ENCODE measurements at regions not wholly inside any gene's neighbourhood (a gene's known extent, or its start where the extent isn't known, plus 50 kb on each side); places are given as distances from the start of the nearest gene placed in this dataset.

DNA sequence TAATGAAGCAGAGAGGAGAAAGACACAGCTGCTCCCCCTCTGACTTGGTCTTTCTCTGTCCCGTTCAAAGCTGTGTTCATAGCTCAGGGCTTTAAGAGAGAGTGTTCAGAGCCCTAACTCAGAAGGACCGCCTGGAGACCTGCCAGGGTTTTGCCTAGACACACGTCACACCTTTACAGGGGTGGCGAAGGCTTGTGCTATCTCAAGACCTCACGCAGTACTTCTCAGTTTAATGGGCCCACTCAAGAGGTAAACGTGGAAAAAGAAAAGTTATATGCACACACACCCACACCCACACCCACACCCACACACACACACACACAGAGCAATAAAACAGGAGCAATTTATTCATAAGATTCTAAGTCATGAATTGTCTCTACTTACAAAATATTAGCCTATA is 374.3 kb downstream of the C12orf75 start:
- FAIRE-seq: no peak
- no peak for DNase-seq (ENCODE audit: insufficient read length, low spot score)
- no peak for TF ChIP-seq POLR2A (IDR thresholded peaks at IDR 0.05; ENCODE audit: low read depth, low read length)

DNA sequence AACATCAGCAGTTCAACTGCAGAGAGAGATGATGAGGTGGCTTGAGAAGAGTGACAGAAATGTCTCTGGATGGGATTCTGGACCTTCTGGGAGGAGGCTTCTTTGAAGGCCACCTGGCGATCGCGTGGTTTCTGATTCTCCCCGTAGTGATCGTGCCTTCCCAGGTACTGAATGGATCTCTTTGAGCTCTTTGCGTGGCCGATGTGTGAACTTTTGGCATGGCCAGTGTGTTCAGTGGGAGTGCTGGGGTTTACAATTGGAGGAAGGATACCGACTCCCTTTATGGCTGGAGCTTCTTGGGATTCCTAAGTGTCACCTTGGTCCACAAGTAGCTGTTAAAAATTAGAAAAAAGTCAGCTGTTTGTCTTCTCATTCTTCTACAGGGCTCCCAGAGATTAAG is 374.7 kb downstream of the C12orf75 start:
- FAIRE-seq (no peak), DNase-seq (ENCODE audit: insufficient read length, low spot score) (no peak)
- TF ChIP-seq POLR2A (IDR thresholded peaks at IDR 0.05; ENCODE audit: low read depth, low read length): no peak

DNA sequence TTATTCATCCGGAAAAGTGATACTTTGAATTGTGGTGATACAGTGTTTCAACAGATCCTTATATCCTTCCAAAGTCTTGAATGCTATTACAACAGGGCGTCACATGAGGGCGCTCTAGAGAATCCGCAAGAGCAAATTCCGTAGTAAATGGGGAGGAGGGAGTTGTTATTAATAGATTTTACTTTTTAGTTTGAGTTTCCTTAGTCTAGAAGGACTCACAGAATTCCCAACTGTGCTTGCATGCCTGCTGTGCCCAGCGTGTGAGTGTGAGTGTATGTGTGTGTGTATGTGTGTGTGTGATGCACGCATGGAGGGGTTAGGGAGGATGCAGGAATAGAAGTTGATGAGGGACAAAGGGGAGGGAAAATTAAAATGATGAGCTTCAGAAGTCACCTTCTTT is 375.3 kb downstream of the C12orf75 start:
- TF ChIP-seq POLR2A (IDR thresholded peaks at IDR 0.05; ENCODE audit: low read depth, low read length): no peak
- FAIRE-seq (no peak), DNase-seq (ENCODE audit: insufficient read length, low spot score) (no peak)

DNA sequence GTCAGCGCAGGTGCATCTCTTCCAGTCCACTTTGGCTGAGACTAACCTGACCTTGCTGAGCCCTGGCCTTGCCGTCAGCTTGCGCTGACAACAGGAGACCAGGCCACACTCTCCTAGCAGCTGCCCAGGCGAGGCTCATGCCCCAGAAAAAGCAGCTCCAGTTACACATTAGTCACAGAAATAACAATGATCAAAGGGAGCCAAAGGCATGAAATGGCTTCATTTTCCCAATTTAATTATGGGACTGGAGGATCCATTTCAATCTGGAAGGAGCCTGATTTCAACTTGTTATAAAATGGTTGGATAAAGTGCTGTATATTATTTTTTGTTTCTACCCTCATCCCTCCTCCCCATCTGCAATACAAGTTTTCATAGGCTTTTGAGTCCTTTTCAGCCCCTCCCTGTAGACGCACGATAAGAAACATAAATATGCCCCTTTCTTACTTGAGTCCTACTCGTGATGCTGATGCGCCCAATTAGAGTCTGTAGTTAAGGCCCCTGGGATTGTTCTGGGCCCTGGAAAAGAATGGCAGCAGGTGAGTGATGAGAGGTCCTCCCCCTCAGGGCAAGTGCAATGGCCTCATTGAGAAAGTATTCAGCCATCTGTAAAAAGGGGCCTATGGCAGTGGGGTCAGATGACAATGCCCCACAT is 376.0 kb downstream of the C12orf75 start:
- DNase-seq (ENCODE audit: insufficient read length, low spot score): peak; percentile 23
- peak; percentile 15 for FAIRE-seq
- no peak for TF ChIP-seq POLR2A (IDR thresholded peaks at IDR 0.05; ENCODE audit: low read depth, low read length)

DNA sequence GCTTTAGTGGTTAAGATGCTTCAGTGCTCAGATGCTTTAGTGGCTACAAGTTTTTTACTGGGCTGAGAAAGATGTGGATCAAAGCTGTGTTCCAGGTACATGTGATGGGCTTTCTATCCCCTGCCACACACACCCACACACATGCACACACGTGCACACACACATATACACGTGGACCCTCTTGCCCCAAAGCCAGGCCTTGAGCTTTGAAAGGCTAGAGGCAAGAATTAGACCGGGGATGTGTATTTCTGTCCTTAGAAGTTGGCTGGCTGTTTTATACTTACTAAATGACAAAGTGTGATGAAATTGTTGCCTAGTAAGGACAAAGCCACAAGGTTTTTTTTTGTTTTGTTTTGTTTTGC is 376.5 kb downstream of the C12orf75 start:
- DNase-seq (ENCODE audit: insufficient read length, low spot score): no peak
- TF ChIP-seq POLR2A (IDR thresholded peaks at IDR 0.05; ENCODE audit: low read depth, low read length): no peak
- no peak for FAIRE-seq

DNA sequence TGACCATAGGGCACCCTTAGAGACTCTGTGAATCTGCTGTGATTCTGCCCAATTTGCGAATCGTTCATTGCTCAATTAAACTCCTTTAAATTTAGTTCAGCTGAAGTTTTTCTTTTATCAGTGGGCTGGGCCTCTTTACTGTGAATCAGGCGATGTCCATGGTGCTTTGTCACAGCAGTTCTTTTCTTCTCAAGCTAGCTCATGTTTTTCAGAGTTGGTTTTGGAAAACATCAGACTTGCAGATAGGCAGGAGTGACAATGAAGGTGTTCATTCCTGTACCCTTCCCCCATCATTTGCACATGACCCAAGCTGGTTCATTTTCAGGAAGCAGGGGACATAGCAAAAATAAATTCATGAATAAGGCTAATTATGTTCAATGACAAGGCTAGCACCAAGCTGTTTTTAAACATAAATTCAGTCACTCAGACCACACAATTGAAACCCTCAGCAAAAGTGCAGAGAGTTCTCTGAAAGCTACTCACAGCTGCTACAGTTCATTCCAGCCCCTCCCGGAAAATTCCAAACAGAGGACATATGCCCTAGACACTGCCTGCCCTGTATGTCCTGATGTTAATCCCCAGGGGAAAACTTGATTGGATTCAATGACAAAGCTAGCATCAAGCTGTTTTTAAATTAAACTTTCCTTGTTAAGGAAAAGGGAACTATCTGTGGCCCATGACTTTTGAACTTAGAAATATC is 383.3 kb downstream of the C12orf75 start:
- DNase-seq (ENCODE audit: insufficient read length, low spot score) (no peak), FAIRE-seq (no peak)
- TF ChIP-seq POLR2A (IDR thresholded peaks at IDR 0.05; ENCODE audit: low read depth, low read length): no peak

DNA sequence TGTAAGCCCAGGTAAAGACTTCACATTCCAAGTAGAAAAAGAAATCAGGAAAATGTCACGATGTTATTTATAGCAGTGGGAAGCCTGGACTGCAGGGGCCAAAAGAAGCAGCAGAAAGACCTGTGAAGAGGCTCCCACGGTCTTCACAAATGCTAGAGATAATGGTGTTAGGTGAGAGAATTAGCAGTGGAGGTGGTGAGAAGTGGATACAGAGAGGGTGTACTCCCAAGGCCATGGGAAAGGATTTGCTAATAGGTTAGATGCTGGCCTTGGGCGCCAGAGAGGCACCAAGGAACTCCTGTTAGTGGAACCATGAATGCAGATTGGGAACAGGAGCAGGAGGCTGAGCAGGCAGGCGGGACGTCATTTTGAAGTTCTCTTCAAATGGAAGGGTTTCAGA is 386.1 kb downstream of the C12orf75 start:
- FAIRE-seq: no peak
- DNase-seq (ENCODE audit: insufficient read length, low spot score): no peak
- no peak for TF ChIP-seq POLR2A (IDR thresholded peaks at IDR 0.05; ENCODE audit: low read depth, low read length)

DNA sequence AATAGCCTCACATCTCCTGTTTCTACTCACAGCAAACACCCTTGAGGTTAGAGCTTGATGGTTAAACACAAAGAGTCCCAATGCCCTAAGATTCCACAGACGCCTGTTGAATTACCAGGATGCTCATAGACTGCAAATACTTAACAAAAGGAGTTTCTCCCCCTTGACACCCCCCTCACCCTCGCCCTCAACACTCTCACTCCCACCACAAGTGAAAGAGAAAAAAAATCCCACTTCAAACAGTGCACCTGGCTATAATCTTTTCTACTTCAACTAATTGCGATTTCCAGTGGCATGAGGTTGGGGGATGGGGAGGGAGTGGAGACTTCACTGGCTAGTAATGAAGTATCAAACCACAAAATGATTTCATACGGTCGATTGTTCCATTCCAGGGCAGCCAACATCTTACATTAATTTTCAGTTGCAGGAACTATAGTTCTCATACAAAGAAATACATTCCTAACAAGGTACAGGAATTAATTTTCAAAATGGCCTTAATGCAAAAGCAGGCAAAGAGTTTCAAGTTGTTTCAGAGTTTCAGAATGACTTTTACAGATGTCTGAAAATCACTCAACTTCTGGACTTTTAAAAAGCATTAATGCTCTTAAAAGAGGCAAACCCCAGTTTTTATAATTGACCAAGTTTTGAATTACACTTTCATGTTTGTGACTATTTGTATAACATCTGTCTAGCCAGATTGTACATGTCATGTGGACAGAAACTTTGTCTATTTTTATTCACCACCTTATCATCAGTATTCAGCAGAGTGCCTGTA is 390.7 kb downstream of the C12orf75 start:
- no peak for TF ChIP-seq POLR2A (IDR thresholded peaks at IDR 0.05; ENCODE audit: low read depth, low read length)
- DNase-seq (ENCODE audit: insufficient read length, low spot score) (no peak), FAIRE-seq (no peak)

DNA sequence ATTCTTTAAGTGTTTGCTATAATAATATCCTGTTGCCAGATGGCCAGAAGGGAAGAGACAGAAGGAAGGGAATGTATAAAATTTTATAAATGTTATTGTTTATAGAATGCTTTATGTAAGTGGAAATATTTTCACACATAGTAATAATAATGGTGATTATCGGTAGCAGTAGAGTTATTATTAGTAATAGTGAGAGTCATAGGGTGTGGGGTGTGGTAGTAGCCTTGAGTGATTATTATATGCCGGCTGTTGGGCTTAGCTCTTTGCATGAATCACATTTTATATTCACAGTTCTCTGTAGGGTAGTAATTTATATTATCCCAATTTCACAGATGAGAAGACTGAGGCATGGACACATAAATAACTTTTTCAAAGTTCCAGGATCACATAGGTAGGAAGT is 391.4 kb downstream of the C12orf75 start:
- no peak for TF ChIP-seq POLR2A (IDR thresholded peaks at IDR 0.05; ENCODE audit: low read depth, low read length)
- DNase-seq (ENCODE audit: insufficient read length, low spot score) (no peak), FAIRE-seq (no peak)

DNA sequence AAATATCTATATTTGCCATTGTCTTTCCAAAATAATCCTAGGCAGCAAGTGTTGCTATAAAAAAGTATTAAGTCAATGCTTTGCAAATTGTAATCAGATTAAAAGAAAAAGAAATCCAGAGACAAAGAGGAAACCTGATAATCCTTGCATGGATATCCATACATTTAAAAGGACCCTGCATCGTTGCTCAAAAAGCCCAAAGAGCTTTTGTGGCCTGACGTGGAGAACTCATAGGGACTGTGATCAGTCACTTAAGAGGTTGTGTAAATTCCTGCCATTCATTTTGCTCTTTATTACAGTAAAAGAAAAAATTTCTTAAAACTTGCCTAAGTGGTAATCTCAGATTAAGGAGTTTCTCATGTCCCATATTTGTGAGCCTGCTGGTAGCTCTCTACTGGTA is 392.6 kb downstream of the C12orf75 start:
- no peak for DNase-seq (ENCODE audit: insufficient read length, low spot score)
- no peak for TF ChIP-seq POLR2A (IDR thresholded peaks at IDR 0.05; ENCODE audit: low read depth, low read length)
- FAIRE-seq: no peak

DNA sequence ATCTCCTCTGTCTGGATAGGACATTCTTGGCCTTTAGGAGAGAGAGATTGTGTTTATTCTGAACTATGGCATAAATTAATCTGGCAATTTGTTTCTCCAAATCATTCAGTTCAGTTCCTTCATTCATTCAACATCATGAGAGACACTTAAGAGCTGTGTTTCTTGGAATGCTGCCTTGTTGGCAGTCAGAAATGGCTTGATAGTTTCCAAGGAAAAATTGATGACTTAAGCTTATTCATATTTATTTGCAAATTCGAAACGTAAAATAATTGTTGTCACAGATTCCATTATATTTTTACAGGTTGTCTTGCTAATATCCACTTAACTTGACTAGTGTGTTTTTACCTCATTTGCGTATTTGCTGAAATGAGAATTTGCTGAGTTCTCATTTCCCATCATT is 393.0 kb downstream of the C12orf75 start:
- FAIRE-seq: no peak
- TF ChIP-seq POLR2A (IDR thresholded peaks at IDR 0.05; ENCODE audit: low read depth, low read length): no peak
- no peak for DNase-seq (ENCODE audit: insufficient read length, low spot score)

DNA sequence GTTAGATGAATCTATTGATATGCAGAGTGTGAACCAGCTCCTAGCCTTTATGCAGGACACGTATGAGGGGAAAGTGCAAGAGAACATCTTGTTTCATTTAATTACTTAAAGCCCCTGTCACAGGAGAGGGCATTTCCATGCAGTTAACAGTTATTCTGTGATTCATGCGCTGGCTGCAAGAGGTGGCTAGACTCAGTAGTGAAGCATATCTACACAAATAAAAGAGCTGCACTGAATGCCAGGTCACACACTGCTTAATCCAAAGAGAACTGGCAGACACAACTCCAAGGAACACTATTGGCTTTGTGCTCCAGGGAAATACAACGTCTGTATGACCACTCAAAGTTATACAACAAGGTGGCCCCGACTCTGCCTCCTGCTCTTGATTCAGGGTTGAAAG is 394.1 kb downstream of the C12orf75 start:
- no peak for TF ChIP-seq POLR2A (IDR thresholded peaks at IDR 0.05; ENCODE audit: low read depth, low read length)
- FAIRE-seq (no peak), DNase-seq (ENCODE audit: insufficient read length, low spot score) (no peak)

DNA sequence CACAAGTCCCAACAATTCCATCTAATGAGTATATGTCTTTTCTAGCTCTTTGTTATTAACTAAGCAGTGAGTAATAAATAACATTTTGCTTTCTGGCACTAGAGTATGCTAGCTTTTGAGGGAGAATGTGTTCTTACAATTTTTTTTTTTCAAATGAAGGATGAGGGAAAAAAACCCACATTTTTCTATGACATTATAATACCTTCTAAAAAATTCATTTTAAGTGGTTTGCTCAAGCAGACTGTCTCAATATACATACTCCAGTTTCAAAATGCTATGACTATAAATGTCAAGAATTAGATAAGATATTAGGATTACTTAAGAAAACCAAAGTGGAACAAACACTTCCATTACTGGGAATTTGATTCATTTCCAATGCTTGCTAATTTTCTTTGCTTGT is 394.6 kb downstream of the C12orf75 start:
- FAIRE-seq: no peak
- DNase-seq (ENCODE audit: insufficient read length, low spot score): no peak
- no peak for TF ChIP-seq POLR2A (IDR thresholded peaks at IDR 0.05; ENCODE audit: low read depth, low read length)

DNA sequence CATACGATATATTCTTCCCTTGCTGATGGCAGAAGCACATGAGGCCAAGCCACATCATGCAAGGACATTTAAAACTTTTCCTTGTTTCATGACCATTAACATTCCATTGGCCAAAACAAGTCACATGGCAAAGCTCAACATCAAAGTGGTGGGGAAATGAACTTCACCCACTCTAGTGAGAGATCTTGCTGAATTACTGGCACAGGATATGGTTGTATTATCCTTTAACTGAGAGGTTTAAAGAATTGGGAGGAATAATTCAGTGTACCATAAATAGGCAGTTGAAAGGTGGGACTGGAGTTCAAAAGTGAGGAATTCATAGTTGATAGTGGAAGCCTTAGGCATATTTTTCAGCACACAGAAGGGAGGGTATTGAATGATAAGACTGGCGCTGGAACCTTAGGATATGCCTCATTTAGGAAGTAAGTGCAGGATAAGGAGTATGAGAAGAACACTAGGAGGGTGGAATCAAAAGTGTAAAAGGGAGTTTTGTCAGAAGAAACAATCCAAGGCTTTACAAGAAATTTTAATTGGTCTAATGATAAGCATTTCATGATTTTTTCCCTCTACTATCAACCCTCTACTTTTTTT is 398.8 kb downstream of the C12orf75 start:
- no peak for TF ChIP-seq POLR2A (IDR thresholded peaks at IDR 0.05; ENCODE audit: low read depth, low read length)
- DNase-seq (ENCODE audit: insufficient read length, low spot score) (no peak), FAIRE-seq (no peak)

All from H54 (cell line).